ENCODE measurements at regions not wholly inside any gene's neighbourhood (a gene's known extent, or its start where the extent isn't known, plus 50 kb on each side); places are given as distances from the start of the nearest gene placed in this dataset.
"Not testable (repeated sequence)": the region's sequence is repeated elsewhere in the genome, so short reads cannot be mapped to it uniquely, and the experiment has no call there.

DNA sequence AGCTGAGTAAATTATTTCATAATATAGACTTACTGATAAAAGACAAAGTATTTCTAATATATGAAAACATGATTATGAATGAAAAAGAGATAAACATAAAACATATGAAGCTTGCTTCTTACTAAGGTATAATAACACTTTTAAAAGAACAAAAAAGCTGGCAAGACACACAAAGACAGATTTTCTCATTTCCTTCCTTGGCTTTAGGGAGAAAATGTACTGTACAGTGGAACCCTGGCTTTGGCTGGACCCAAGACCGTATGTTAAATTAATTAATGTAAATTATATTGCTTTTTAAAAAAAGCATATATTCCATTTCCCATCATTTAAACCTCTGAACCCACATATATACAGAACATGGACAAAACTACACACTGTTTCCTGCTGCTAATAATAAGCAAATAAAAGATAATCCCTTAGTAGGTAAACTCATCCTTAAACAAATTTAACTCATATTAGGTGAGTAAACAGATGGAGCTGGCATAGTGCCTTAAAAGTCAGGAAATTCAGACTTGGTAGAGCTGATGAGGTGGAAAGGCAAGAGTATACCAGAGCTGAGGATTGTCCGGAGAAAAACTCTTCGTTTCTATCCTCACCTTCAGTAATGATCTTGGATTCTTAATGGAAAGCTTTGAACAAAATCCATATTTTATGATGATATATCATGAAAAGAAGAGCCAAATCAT is 1016.4 kb upstream of the KCND2 start:
- H3K9me3 ChIP-seq (ENCODE audit: control insufficient read depth, insufficient read depth, low read length) = no peaks in the 10 kb centered on the region
- H3K36me3 ChIP-seq (ENCODE audit: control insufficient read depth, low read length) = no peaks in the 10 kb centered on the region
- H3K27me3 ChIP-seq (ENCODE audit: control insufficient read depth, low read length) = no peaks in the 10 kb centered on the region
- H3K4me2 ChIP-seq (ENCODE audit: low read length) = no peak overlapping the region
- H3K27ac ChIP-seq (ENCODE audit: low read depth, low read length) = no peak overlapping the region
- no peaks in the 10 kb centered on the region for H3K9me2 ChIP-seq (replicated peaks; ENCODE audit: control insufficient read depth, low read length)
- H3K4me3 ChIP-seq (ENCODE audit: low read length) = no peak overlapping the region
- no peaks in the 10 kb centered on the region for H3F3A ChIP-seq (ENCODE audit: control insufficient read depth, insufficient read depth)
- H3K79me2 ChIP-seq (ENCODE audit: control insufficient read depth, low read length) = no peaks in the 10 kb centered on the region
- no peaks in the 10 kb centered on the region for H4K20me1 ChIP-seq (ENCODE audit: control insufficient read depth, insufficient read depth, low read depth, low read length)
- TF ChIP-seq EZH2phosphoT487 (IDR thresholded peaks at IDR 0.05; ENCODE audit: borderline replicate concordance, low read length) = no peak
- TF ChIP-seq, protein P1, sequence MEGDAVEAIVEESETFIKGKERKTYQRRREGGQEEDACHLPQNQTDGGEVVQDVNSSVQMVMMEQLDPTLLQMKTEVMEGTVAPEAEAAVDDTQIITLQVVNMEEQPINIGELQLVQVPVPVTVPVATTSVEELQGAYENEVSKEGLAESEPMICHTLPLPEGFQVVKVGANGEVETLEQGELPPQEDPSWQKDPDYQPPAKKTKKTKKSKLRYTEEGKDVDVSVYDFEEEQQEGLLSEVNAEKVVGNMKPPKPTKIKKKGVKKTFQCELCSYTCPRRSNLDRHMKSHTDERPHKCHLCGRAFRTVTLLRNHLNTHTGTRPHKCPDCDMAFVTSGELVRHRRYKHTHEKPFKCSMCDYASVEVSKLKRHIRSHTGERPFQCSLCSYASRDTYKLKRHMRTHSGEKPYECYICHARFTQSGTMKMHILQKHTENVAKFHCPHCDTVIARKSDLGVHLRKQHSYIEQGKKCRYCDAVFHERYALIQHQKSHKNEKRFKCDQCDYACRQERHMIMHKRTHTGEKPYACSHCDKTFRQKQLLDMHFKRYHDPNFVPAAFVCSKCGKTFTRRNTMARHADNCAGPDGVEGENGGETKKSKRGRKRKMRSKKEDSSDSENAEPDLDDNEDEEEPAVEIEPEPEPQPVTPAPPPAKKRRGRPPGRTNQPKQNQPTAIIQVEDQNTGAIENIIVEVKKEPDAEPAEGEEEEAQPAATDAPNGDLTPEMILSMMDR (IDR thresholded peaks at IDR 0.05; ENCODE audit: low read depth, low read length, poor library complexity, severe bottlenecking) = no peak
- H3K4me1 ChIP-seq (ENCODE audit: control insufficient read depth, low read length) = no peaks in the 10 kb centered on the region

DNA sequence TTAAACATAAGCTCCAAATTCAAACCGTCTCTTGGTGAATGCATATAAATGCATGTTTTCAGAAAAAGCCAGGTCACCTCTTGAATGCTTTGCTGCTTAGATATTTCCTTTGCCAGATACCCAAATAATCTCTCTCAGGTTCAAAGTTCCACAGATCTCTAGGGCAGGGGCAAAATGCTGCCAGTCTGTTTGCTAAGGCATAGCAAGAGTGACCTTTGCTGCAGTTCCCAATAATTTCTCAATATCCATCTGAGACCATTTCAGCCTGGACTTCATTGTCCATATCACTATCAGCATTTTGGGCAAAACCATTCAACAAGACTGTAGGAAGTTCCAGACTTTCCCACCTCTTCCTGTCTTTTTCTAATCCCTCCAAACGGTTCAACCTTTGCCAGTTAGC is 1006.2 kb upstream of the KCND2 start:
- not testable (repeated sequence) for H3K27ac ChIP-seq (ENCODE audit: low read depth, low read length); H3K4me2 ChIP-seq (ENCODE audit: low read length); H3K4me3 ChIP-seq (ENCODE audit: low read length); H3K36me3 ChIP-seq (ENCODE audit: control insufficient read depth, low read length); H3K4me1 ChIP-seq (ENCODE audit: control insufficient read depth, low read length); H3K27me3 ChIP-seq (ENCODE audit: control insufficient read depth, low read length); H4K20me1 ChIP-seq (ENCODE audit: control insufficient read depth, insufficient read depth, low read depth, low read length); H3K9me2 ChIP-seq (replicated peaks; ENCODE audit: control insufficient read depth, low read length); H3K79me2 ChIP-seq (ENCODE audit: control insufficient read depth, low read length); H3F3A ChIP-seq (ENCODE audit: control insufficient read depth, insufficient read depth); H3K9me3 ChIP-seq (ENCODE audit: control insufficient read depth, insufficient read depth, low read length)

DNA sequence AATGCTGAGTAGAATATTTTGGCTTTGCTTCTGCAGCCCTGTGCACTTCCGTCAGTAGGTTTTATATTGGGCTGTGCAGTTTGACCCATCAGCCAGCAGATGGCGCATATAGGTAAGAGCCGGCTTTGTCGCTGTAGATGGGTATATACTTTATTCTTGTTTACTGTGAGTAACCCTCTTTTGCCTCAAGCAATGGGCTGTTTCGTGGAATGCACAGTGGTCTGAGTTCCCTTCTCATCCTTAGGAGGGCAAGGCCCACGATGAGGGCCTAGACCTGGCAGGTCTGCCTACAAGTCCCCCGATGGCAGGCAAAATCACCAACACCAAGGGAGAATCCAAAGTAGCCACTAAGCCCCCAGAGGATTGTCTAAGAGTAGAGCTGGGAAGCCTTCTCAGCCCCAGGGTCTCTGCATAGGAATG is 1002.9 kb upstream of the KCND2 start:
- Histone ChIP-seq H3K9me2 (replicated peaks; ENCODE audit: control insufficient read depth, low read length) (no peaks in the 10 kb centered on the region), H3F3A (ENCODE audit: control insufficient read depth, insufficient read depth) (no peaks in the 10 kb centered on the region), H3K79me2 (ENCODE audit: control insufficient read depth, low read length) (no peaks in the 10 kb centered on the region), H3K27ac (ENCODE audit: low read depth, low read length) (no peak overlapping the region), H3K4me1 (ENCODE audit: control insufficient read depth, low read length) (no peaks in the 10 kb centered on the region), H3K27me3 (ENCODE audit: control insufficient read depth, low read length) (no peaks in the 10 kb centered on the region), H3K4me3 (ENCODE audit: low read length) (no peak overlapping the region), H3K36me3 (ENCODE audit: control insufficient read depth, low read length) (no peaks in the 10 kb centered on the region), H3K9me3 (ENCODE audit: control insufficient read depth, insufficient read depth, low read length) (no peaks in the 10 kb centered on the region), H3K4me2 (ENCODE audit: low read length) (no peak overlapping the region), H4K20me1 (ENCODE audit: control insufficient read depth, insufficient read depth, low read depth, low read length) (no peaks in the 10 kb centered on the region)
- TF ChIP-seq EZH2phosphoT487 (IDR thresholded peaks at IDR 0.05; ENCODE audit: borderline replicate concordance, low read length) = no peak
- TF ChIP-seq, protein P1 (IDR thresholded peaks at IDR 0.05; ENCODE audit: low read depth, low read length, poor library complexity, severe bottlenecking) = peak; percentile 96

DNA sequence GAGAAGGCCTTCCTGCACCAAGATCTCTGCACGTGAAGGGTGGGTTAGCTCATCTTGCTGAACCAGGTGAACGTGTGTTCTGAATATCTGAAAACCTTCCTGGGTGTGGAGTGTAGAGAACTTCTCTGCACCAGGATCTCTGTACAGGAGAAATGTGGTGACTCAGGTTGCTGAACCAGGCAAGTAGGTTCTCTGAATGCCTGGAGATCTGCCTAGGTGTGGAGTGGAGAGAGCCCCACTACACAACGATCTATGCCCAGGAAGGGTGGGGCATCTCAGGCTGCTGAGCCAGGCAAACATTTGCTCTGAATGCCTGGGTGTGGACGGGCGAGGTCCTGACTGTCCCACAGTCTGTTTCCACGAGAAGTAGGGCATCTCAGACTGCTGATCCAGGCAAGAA is 1002.3 kb upstream of the KCND2 start:
- Histone ChIP-seq H3F3A (ENCODE audit: control insufficient read depth, insufficient read depth) (no peaks in the 10 kb centered on the region), H3K4me2 (ENCODE audit: low read length) (no peak overlapping the region), H3K36me3 (ENCODE audit: control insufficient read depth, low read length) (no peaks in the 10 kb centered on the region), H3K27ac (ENCODE audit: low read depth, low read length) (no peak overlapping the region), H3K27me3 (ENCODE audit: control insufficient read depth, low read length) (no peaks in the 10 kb centered on the region), H3K79me2 (ENCODE audit: control insufficient read depth, low read length) (no peaks in the 10 kb centered on the region), H3K9me2 (replicated peaks; ENCODE audit: control insufficient read depth, low read length) (no peaks in the 10 kb centered on the region), H4K20me1 (ENCODE audit: control insufficient read depth, insufficient read depth, low read depth, low read length) (no peaks in the 10 kb centered on the region), H3K9me3 (ENCODE audit: control insufficient read depth, insufficient read depth, low read length) (no peaks in the 10 kb centered on the region), H3K4me3 (ENCODE audit: low read length) (no peak overlapping the region), H3K4me1 (ENCODE audit: control insufficient read depth, low read length) (no peaks in the 10 kb centered on the region)
- TF ChIP-seq EZH2phosphoT487 (IDR thresholded peaks at IDR 0.05; ENCODE audit: borderline replicate concordance, low read length) = no peak
- TF ChIP-seq, protein P1 (IDR thresholded peaks at IDR 0.05; ENCODE audit: low read depth, low read length, poor library complexity, severe bottlenecking) = no peak

Data from DOHH2 (cell line).